ENCODE measurements at regions not wholly inside any gene's neighbourhood (a gene's known extent, or its start where the extent isn't known, plus 50 kb on each side); places are given as distances from the start of the nearest gene placed in this dataset.

DNA sequence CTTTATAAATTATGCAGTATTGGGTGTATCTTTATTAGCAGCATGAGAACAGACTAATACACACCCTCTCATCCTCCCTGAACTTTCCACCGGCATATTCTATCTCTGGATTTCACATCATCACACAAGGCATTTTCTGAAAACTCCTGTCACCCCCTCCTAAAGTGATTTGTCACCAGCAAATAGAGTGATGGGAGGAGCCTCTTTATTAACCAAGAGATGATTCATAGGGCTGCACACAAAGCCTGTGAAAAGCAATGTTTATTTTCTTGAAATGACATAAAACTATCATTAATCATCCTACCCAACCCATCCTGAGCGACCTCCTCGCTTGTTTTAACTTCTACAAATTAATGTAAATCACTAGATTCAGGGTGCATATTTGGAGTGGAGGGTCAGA lies 394.7 kb upstream of the SULF2 start:
- Mint-ChIP-seq H3K4me1 (no peaks in the 10 kb centered on the region), H3K9me3 (no peaks in the 10 kb centered on the region), H3K27ac (peak overlapping the region; percentile 29 to 48), H3K27me3 (no peaks in the 10 kb centered on the region), H3K4me3 (no peak overlapping the region)
- ATAC-seq (no peak), DNase-seq (no peak)

- H3K4me3 Mint-ChIP-seq, result no peak overlapping the region
These were observed 393.4 kb upstream of the SULF2 start for GRCh38 chr20:48178633-48179032.

DNA sequence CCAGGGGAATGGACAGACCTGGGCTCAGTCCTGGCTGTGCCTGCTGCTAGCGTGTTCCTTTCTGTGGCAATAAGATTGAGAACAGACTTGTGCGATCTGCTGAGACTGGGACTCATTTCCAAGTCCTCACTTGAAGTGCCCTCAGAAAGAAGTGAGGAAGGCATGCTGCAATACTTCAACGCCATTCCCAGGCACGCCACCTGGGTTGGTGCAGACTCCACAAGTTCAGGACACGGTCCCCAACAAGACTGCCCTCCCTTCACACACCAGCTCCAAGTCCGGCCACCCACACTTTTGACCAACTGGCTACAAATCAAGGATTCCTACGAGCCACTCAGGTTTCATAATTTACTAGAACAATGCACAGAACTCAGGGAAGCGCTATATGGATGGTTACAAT lies 391.8 kb upstream of the SULF2 start:
- peaks cover 4% of the 10 kb centered on the region for H3K27me3 Mint-ChIP-seq
- no peak for ATAC-seq
- no peak overlapping the region for H3K27ac Mint-ChIP-seq
- no peak for DNase-seq
- H3K4me1 Mint-ChIP-seq, result no peaks in the 10 kb centered on the region
- H3K4me3 Mint-ChIP-seq, result no peak overlapping the region
- no peaks in the 10 kb centered on the region for H3K9me3 Mint-ChIP-seq

More at GRCh38 chr20:48178633-48179032, 393.4 kb upstream of the SULF2 start:
- Mint-ChIP-seq H3K27me3 (no peaks in the 10 kb centered on the region), H3K4me1 (no peaks in the 10 kb centered on the region), H3K9me3 (no peaks in the 10 kb centered on the region), H3K27ac (peak overlapping the region in 1 of 2 donors; percentile 64)
- ATAC-seq, result no peak
- DNase-seq, result no peak

GRCh38 chr20:48176139-48176538 lies 390.9 kb upstream of the SULF2 start:
- H3K4me1 Mint-ChIP-seq, result no peaks in the 10 kb centered on the region
- peaks cover 6% of the 10 kb centered on the region for H3K27me3 Mint-ChIP-seq
- DNase-seq (no peak), ATAC-seq (no peak)
- no peaks in the 10 kb centered on the region for H3K9me3 Mint-ChIP-seq
- H3K4me3 Mint-ChIP-seq, result no peak overlapping the region
- H3K27ac Mint-ChIP-seq, result no peak overlapping the region

DNA sequence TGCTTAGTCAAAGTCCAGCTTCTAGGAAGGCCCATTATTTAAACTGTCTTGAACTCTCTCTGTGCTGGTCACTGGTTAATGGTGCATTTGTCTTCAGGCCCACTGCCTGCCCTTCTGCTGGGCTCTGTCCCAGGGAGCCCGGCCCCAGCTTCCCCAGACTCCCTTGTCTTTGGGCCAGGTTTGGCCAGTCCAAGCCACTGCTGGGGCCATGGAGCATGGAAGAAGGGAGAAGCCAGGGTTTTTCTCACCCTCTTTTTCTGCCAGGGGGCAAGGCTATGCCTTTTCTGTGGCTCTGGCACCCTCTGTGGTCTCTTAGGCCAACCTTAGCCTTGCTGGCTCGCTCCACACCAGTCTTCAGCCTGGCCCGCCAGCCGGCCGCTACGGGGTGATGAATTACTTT lies 390.0 kb upstream of the SULF2 start:
- H3K4me3 Mint-ChIP-seq, result no peak overlapping the region

DNA sequence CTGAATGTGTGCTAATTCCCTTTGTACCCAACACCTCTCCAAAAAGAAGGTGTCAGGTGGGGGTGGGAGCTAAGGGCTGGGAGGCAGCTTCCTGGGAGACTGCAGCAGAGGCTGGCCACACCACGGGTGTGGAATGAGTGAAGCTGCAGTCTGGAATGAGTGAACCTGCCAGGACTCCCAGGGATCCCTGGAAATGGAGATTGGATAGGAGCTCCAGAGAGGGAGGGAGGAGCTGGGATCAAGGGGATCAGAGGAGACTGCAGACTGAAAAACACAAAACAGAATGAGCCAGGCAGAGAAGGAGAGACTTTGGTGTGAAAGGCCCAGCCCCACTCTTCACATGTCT lies 387.0 kb upstream of the SULF2 start:
- Mint-ChIP-seq H3K4me1 (no peaks in the 10 kb centered on the region), H3K9me3 (no peaks in the 10 kb centered on the region), H3K27me3 (peaks cover 17% of the 10 kb centered on the region), H3K27ac (no peak overlapping the region), H3K4me3 (no peak overlapping the region)
- ATAC-seq (no peak), DNase-seq (no peak)

More for the DNA sequence above, 390.0 kb upstream of the SULF2 start:
- Mint-ChIP-seq H3K9me3 (no peaks in the 10 kb centered on the region), H3K27ac (no peak overlapping the region), H3K4me1 (no peaks in the 10 kb centered on the region), H3K27me3 (peaks cover 8% of the 10 kb centered on the region)
- ATAC-seq, result no peak
- DNase-seq, result no peak

GRCh38 chr20:48171626-48172356 lies 386.5 kb upstream of the SULF2 start:
- no peaks in the 10 kb centered on the region for H3K9me3 Mint-ChIP-seq
- no peak for ATAC-seq

DNA sequence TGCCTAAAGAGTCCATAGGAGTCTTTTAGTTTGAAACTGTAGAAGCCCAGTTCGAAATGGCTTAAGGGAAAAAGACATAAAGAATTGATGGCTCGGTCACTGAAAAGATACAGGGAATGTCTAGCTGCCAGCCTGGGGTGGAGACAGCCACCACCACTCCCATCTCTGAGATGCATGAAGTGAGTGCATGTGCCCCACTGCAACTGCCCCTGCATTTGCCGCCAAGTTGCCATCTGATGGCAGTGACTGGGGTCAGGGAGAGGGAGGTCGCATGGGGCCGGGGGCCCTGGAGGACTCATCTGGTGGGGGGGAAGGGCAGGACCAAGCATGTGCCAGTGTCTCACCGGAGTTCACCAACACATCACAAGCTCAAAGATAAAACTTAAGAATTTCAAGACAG lies 385.8 kb upstream of the SULF2 start:
- Mint-ChIP-seq H3K4me3 (no peak overlapping the region), H3K27me3 (peaks cover 17% of the 10 kb centered on the region), H3K9me3 (no peaks in the 10 kb centered on the region), H3K4me1 (no peaks in the 10 kb centered on the region), H3K27ac (no peak overlapping the region)
- ATAC-seq (no peak), DNase-seq (no peak)

More at GRCh38 chr20:48171626-48172356, 386.5 kb upstream of the SULF2 start:
- Mint-ChIP-seq H3K4me3 (no peak overlapping the region), H3K4me1 (no peaks in the 10 kb centered on the region), H3K27me3 (peaks cover 17% of the 10 kb centered on the region), H3K27ac (no peak overlapping the region)
- DNase-seq, result no peak

DNA sequence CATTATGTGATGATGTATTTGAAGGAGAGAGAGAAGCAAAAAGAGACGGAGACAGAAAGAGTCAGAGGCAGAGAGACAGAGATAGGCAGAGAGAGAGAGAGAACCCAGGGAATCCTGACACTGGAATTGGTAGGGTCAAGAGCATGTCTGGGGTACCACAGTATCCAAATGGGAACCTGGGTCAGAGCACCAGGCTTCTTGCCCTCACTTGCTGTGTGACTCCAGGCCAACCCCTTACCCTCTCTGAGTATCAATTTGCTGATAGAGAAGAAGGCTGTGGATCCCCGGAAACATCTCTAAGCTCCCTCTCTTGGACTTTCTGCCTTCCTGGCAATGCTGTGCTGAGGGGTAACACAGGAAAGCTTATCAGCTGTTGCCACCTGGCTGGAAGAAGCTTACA lies 385.3 kb upstream of the SULF2 start:
- ATAC-seq (no peak), DNase-seq (no peak)
- no peak overlapping the region for H3K4me3 Mint-ChIP-seq
- no peak overlapping the region for H3K27ac Mint-ChIP-seq
- H3K4me1 Mint-ChIP-seq, result no peaks in the 10 kb centered on the region
- H3K27me3 Mint-ChIP-seq, result peaks cover 17% of the 10 kb centered on the region
- H3K9me3 Mint-ChIP-seq, result no peaks in the 10 kb centered on the region

DNA sequence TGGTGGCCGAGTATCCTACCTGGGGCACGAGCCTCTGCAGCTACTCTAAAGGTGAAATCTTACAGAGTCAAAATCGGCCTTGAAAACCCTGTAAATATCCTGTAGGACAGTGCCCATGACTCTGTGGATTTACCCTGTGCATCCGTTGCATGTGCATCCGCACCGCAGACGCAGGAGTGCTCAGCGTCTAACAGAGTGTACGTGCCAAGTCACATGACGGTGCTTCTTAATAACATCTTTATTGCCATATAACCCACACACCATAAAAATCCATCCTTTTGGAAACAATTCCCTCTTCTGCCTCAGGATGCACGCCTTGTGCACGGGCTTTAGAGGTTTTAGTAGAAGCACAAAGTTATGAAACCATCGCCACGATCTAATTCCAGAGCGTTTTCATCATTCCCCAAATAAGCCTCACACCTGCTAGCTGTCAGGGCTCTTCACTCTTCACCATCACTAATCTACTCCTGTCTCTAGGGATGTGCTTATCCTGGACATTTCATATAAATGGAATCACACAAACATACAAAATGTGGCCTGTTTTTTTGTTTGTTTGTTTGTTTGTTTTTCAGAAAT lies 384.5 kb upstream of the SULF2 start:
- H3K4me1 Mint-ChIP-seq, result no peaks in the 10 kb centered on the region
- H3K27ac Mint-ChIP-seq, result no peak overlapping the region
- DNase-seq (no peak), ATAC-seq (no peak)
- no peaks in the 10 kb centered on the region for H3K9me3 Mint-ChIP-seq
- peaks cover 17% of the 10 kb centered on the region for H3K27me3 Mint-ChIP-seq
- H3K4me3 Mint-ChIP-seq, result no peak overlapping the region

DNA sequence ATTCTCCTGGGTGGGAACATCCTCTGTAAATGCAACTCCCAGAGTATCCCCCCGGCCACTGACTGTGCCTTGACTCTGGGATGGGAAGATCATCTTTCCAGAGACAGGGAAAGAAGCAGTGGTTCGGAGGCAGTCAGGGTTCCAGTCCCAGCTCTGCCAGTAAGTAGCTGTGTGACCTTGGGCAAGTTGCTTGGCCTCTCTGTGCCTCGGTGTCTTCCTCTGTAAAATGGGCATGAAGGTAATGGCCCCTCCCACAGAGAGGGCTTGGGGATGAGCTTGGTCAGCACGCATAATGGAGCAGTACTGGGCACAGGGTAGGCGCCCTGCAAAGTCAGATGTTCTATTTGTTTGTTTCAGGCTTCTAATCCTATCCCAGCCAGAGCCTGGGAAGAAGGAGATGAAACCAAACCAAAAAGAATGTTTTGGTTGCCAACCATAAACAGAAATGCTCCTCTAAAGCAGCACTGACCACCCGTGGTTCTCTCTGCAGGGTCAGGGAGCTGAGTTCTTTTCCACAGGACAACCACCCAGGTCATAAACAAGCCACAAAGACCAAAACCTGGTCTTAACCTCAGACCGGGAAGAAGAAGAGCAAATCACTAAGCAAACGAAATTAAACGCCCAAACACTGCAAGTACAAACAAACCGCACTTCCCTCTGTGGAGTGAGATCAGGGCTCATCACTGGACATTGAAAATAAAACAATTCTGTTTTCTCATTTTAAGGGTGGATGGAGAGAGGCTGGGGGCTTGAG lies 381.0 kb upstream of the SULF2 start:
- ATAC-seq, result no peak
- peaks cover 11% of the 10 kb centered on the region for H3K27me3 Mint-ChIP-seq
- DNase-seq, result no peak
- no peak overlapping the region for H3K27ac Mint-ChIP-seq
- no peak overlapping the region for H3K4me3 Mint-ChIP-seq
- no peaks in the 10 kb centered on the region for H3K4me1 Mint-ChIP-seq
- no peaks in the 10 kb centered on the region for H3K9me3 Mint-ChIP-seq

- DNase-seq (no peak), ATAC-seq (no peak)
- H3K27me3 Mint-ChIP-seq, result peaks cover 9% of the 10 kb centered on the region
- no peaks in the 10 kb centered on the region for H3K4me1 Mint-ChIP-seq
- H3K4me3 Mint-ChIP-seq, result no peak overlapping the region
- H3K27ac Mint-ChIP-seq, result no peak overlapping the region
- H3K9me3 Mint-ChIP-seq, result no peaks in the 10 kb centered on the region
These were observed 380.1 kb upstream of the SULF2 start for GRCh38 chr20:48165401-48165685.

GRCh38 chr20:48164566-48165400 lies 379.5 kb upstream of the SULF2 start:
- Mint-ChIP-seq H3K27ac (no peak overlapping the region), H3K4me1 (no peaks in the 10 kb centered on the region), H3K9me3 (no peaks in the 10 kb centered on the region), H3K27me3 (peaks cover 4% of the 10 kb centered on the region), H3K4me3 (no peak overlapping the region)
- DNase-seq (no peak), ATAC-seq (no peak)

DNA sequence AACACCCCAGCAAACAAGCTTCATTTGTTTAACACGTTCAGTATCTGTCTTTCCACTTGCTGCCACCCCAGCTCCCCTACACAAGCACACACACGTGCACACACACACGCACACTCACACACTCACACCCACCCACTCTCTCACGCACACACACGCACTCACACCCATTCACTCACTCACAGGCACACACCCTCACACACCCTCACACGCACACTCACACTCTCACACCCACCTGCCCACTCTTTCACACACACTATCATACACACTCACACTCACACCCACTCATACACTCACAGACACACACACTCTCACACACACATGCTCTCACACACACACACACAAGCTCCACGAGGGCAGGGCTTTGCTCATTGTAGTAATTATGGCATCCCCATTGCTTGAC lies 378.8 kb upstream of the SULF2 start:
- Mint-ChIP-seq H3K27ac (peak overlapping the region in 1 of 2 donors; percentile 2), H3K4me3 (no peak overlapping the region), H3K27me3 (no peaks in the 10 kb centered on the region), H3K9me3 (no peaks in the 10 kb centered on the region), H3K4me1 (no peaks in the 10 kb centered on the region)
- DNase-seq (no peak), ATAC-seq (no peak)

DNA sequence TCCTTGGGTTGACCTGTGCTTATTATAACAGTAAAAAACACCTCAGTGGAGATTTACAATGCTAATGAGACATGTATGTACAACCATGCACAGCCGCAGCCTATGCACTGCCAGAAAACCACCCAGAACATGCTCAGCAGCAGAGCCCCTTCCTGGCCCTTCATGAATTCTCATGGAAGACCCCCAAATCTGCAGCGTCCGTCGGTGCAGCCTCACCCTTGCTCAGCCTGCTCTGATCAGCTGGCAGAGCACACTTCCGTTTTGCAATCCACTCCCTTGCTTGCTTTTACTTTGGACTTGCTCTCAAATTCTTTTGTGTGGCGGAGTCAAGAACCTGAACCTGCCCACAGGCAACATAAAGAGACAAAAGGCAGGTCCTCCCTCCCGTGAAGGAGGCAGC lies 378.2 kb upstream of the SULF2 start:
- DNase-seq (no peak), ATAC-seq (no peak)
- Mint-ChIP-seq H3K9me3 (no peaks in the 10 kb centered on the region), H3K27ac (no peak overlapping the region), H3K27me3 (peaks cover under 1% of the 10 kb centered on the region), H3K4me3 (no peak overlapping the region), H3K4me1 (no peaks in the 10 kb centered on the region)

DNA sequence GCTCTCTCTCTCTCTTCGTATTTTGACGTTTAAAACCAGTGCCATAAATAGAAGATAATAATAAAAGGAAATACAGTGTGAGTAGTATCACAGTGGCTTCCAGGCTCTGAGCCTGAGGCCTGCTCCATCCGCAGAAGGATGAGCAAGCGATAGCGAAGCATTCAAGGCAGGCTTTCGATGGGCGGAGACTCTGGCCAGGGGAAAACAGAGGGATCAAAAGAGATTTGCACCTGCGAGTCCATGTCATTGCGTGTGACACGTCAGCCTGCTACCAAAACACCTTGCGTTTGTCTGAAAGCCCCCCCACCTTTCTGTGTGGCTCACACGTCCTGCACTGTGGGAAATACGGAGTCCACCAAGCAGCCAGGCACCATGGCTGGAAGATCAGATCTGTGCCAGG lies 377.3 kb upstream of the SULF2 start:
- no peaks in the 10 kb centered on the region for H3K4me1 Mint-ChIP-seq
- ATAC-seq (no peak), DNase-seq (no peak)
- H3K4me3 Mint-ChIP-seq, result no peak overlapping the region
- peak overlapping the region; percentile 28 to 59 for H3K27ac Mint-ChIP-seq
- peaks cover 8% of the 10 kb centered on the region for H3K27me3 Mint-ChIP-seq
- no peaks in the 10 kb centered on the region for H3K9me3 Mint-ChIP-seq
